ENCODE measurements at regions not wholly inside any gene's neighbourhood (a gene's known extent, or its start where the extent isn't known, plus 50 kb on each side); places are given as distances from the start of the nearest gene placed in this dataset.
A peak's percentile ranks its signal among the peaks of the same experiment; 100 is the strongest.

GRCh38 chr6:88302769-88303225 lies 136.7 kb upstream of the CNR1 start:
- no peak for DNase-seq (ENCODE audit: low read depth)
- no peak overlapping the region for H3K4me3 ChIP-seq (replicated peaks; ENCODE audit: low read depth, low read length)
- TF ChIP-seq CTCF (IDR thresholded peaks at IDR 0.05; ENCODE audit: low read length, missing control alignments), result no peak

- TF ChIP-seq CTCF (IDR thresholded peaks at IDR 0.05; ENCODE audit: low read length, missing control alignments), result no peak
- DNase-seq (ENCODE audit: low read depth), result peak; percentile 7
- no peak overlapping the region for H3K4me3 ChIP-seq (replicated peaks; ENCODE audit: low read depth, low read length)
Observed at GRCh38 chr6:88301888-88302768, 136.0 kb upstream of the CNR1 start.

- TF ChIP-seq CTCF (IDR thresholded peaks at IDR 0.05; ENCODE audit: low read length, missing control alignments), result no peak
- H3K4me3 ChIP-seq (replicated peaks; ENCODE audit: low read depth, low read length), result no peak overlapping the region
- no peak for DNase-seq (ENCODE audit: low read depth)
Observed at GRCh38 chr6:88301256-88301655, 135.1 kb upstream of the CNR1 start.

- H3K4me3 ChIP-seq (replicated peaks; ENCODE audit: low read depth, low read length), result no peak overlapping the region
- DNase-seq (ENCODE audit: low read depth), result no peak
- TF ChIP-seq CTCF (IDR thresholded peaks at IDR 0.05; ENCODE audit: low read length, missing control alignments), result no peak
Observed at GRCh38 chr6:88298066-88298845, 132.1 kb upstream of the CNR1 start.

GRCh38 chr6:88296694-88297093 lies 130.5 kb upstream of the CNR1 start:
- no peak for TF ChIP-seq CTCF (IDR thresholded peaks at IDR 0.05; ENCODE audit: low read length, missing control alignments)
- no peak for DNase-seq (ENCODE audit: low read depth)
- no peak overlapping the region for H3K4me3 ChIP-seq (replicated peaks; ENCODE audit: low read depth, low read length)

GRCh38 chr6:88295663-88296062 lies 129.5 kb upstream of the CNR1 start:
- TF ChIP-seq CTCF (IDR thresholded peaks at IDR 0.05; ENCODE audit: low read length, missing control alignments), result no peak
- no peak for DNase-seq (ENCODE audit: low read depth)
- no peak overlapping the region for H3K4me3 ChIP-seq (replicated peaks; ENCODE audit: low read depth, low read length)
